CD4-positive, alpha-beta T cell treated with Interleukin-15 for 1 hour (primary cell): ENCODE measurements at regions not wholly inside any gene's neighbourhood (a gene's known extent, or its start where the extent isn't known, plus 50 kb on each side); places are given as distances from the start of the nearest gene placed in this dataset.

ENCODE experiments used
- DNase-seq: peaks from one replicate; pipeline ENCODE4 v3.0.0-alpha.2; 2020

GRCh38 chr2:2389215-2389614, 58.1 kb upstream of the MYT1L start:
- no peak for DNase-seq
